ENCODE measurements at regions not wholly inside any gene's neighbourhood (a gene's known extent, or its start where the extent isn't known, plus 50 kb on each side); places are given as distances from the start of the nearest gene placed in this dataset.

DNA sequence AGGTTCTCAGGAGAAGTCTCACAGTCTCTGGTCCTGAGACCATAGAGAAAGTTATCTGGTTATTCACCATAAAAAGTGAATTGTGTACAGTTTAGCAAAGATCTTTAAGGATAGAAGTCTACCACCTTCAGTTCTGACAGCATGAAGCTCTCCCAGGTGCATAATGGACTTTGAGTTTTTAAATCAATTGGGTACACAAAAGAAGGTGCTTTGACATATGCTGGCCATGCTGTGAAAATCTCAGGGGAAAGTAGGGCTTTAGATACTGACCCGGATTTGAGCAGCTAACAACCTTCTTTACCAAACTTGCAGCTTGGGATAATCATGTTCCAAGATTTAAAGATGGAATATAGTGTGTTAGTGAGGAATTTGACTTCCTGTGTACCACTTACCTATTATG lies 264.2 kb downstream of the ZSWIM6 start:
- no peak overlapping the region for H3K27ac ChIP-seq (ENCODE audit: low read depth, low read length, severe bottlenecking)
- H3K4me1 ChIP-seq (ENCODE audit: control insufficient read depth, insufficient read depth, low read length, poor library complexity, severe bottlenecking) = peaks cover 9% of the 10 kb centered on the region
- H3K9me3 ChIP-seq (ENCODE audit: control insufficient read depth, low read length) = no peaks in the 10 kb centered on the region
- H3K4me3 ChIP-seq (ENCODE audit: extremely low read depth, insufficient read depth, low read length, poor library complexity, severe bottlenecking) = no peak overlapping the region
- no peaks in the 10 kb centered on the region for H3K36me3 ChIP-seq (ENCODE audit: control insufficient read depth, insufficient read depth, low read length)
- no CpG with 5 or more reads among the region's 1 CpG for WGBS, 2 experiments (ENCODE audit: insufficient coverage in 2 of 2)

DNA sequence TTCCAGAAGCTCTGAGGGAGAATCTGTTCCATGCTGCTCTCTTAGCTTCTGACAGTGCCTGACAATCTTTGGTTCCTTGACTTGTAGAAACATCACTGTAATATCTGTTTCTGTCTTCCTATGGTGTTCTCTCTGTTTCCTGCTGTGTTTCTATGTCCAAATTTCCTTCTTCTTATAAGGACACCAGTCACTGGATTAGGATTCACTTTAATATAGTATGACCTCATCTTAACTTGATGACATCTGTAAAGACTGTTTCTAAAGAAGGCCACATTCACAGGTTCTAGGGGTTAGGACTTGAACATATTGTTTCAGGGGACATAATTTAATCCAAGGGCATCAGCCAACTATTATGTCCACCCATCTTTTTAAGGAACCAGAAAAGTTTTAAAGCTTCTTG lies 265.6 kb downstream of the ZSWIM6 start:
- no peak overlapping the region for H3K4me3 ChIP-seq (ENCODE audit: extremely low read depth, insufficient read depth, low read length, poor library complexity, severe bottlenecking)
- no peaks in the 10 kb centered on the region for H3K9me3 ChIP-seq (ENCODE audit: control insufficient read depth, low read length)
- no peak overlapping the region for H3K27ac ChIP-seq (ENCODE audit: low read depth, low read length, severe bottlenecking)
- no peaks in the 10 kb centered on the region for H3K36me3 ChIP-seq (ENCODE audit: control insufficient read depth, insufficient read depth, low read length)
- peaks cover 9% of the 10 kb centered on the region for H3K4me1 ChIP-seq (ENCODE audit: control insufficient read depth, insufficient read depth, low read length, poor library complexity, severe bottlenecking)

DNA sequence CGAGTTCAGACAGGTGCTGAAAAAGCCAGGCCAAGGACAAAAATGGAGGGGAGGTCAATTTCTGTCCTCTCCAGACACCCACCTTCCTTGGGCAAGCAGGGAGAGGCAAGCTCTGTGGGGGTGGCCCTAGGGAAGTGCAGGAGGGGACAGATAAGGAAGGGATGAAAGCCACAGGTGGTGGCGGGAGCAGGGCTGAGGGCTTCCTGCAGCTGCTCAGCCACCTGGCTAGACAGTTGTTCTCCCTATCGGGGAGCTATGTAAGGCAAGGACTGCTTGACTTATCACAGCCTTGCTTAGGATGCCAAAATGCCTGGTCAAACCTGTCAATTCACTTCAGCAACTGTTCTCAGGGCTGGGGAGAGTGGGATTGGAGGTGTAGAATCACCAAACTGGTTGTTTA lies 266.1 kb downstream of the ZSWIM6 start:
- 94 to 100% methylated on average over 1 to 2 of the region's 3 CpGs for WGBS, 2 experiments (ENCODE audit: insufficient coverage in 2 of 2)
- Histone ChIP-seq H3K9me3 (ENCODE audit: control insufficient read depth, low read length) (no peaks in the 10 kb centered on the region), H3K4me3 (ENCODE audit: extremely low read depth, insufficient read depth, low read length, poor library complexity, severe bottlenecking) (no peak overlapping the region), H3K4me1 (ENCODE audit: control insufficient read depth, insufficient read depth, low read length, poor library complexity, severe bottlenecking) (peaks cover 9% of the 10 kb centered on the region), H3K36me3 (ENCODE audit: control insufficient read depth, insufficient read depth, low read length) (no peaks in the 10 kb centered on the region), H3K27ac (ENCODE audit: low read depth, low read length, severe bottlenecking) (no peak overlapping the region)

DNA sequence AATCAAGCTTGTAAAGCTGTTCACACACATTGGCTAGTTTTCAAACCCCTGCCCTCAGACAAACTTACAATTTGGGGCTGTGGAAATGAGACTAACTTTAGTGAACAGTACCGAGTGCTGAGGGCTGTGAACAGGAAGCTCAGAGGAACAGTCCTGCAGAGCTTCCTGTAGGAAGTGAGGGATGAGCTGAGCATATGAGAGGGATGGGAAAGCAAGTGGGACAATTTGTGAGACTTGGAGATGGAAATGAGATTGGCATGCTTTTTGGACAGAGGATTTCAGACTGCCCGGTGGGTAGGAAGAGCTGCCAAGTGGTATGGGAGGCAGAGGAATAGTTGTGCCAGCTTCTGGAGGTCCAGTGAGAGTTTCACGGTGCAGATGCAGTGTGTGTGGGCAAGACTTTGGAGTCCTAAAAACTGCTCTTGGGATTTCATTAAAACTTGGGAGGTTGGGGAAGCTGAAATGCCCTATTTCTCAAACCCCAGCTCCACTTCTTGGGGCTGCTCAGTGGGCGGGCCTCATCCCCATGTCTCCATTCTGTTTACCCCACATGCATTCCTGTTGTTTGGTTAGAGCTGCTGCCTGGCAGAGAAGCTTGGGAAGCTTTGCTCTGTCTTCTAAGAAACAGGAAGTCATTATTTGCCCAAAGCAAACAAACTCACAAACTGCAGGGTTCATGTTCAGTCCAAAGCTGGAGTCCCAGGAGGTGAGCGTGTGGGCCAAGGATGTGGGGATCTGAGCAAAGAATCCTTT lies 267.5 kb downstream of the ZSWIM6 start:
- 81 to 88% methylated on average over 3 of the region's 5 CpGs for WGBS, 2 experiments (ENCODE audit: insufficient coverage in 2 of 2)
- no peaks in the 10 kb centered on the region for H3K36me3 ChIP-seq (ENCODE audit: control insufficient read depth, insufficient read depth, low read length)
- no peak overlapping the region for H3K27ac ChIP-seq (ENCODE audit: low read depth, low read length, severe bottlenecking)
- peaks cover 9% of the 10 kb centered on the region for H3K4me1 ChIP-seq (ENCODE audit: control insufficient read depth, insufficient read depth, low read length, poor library complexity, severe bottlenecking)
- H3K9me3 ChIP-seq (ENCODE audit: control insufficient read depth, low read length) = no peaks in the 10 kb centered on the region
- H3K4me3 ChIP-seq (ENCODE audit: extremely low read depth, insufficient read depth, low read length, poor library complexity, severe bottlenecking) = no peak overlapping the region

DNA sequence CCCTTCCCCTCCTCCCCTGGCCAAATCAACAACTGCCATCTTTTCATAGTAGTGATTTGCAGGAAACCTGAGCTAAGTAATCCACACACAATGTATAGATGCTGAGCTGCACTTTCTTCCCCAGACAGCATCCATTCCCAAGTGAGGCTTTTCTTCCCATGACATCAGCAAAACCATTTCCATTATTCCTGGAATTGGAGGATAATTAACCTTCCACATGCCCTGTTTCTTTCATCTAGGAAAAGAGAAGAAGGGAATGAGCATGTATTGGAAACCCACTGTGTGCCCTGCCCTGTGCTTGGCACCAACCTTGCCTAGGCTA lies 268.0 kb downstream of the ZSWIM6 start:
- no peaks in the 10 kb centered on the region for H3K9me3 ChIP-seq (ENCODE audit: control insufficient read depth, low read length)
- H3K27ac ChIP-seq (ENCODE audit: low read depth, low read length, severe bottlenecking) = no peak overlapping the region
- no peaks in the 10 kb centered on the region for H3K36me3 ChIP-seq (ENCODE audit: control insufficient read depth, insufficient read depth, low read length)
- peaks cover 9% of the 10 kb centered on the region for H3K4me1 ChIP-seq (ENCODE audit: control insufficient read depth, insufficient read depth, low read length, poor library complexity, severe bottlenecking)
- no peak overlapping the region for H3K4me3 ChIP-seq (ENCODE audit: extremely low read depth, insufficient read depth, low read length, poor library complexity, severe bottlenecking)

DNA sequence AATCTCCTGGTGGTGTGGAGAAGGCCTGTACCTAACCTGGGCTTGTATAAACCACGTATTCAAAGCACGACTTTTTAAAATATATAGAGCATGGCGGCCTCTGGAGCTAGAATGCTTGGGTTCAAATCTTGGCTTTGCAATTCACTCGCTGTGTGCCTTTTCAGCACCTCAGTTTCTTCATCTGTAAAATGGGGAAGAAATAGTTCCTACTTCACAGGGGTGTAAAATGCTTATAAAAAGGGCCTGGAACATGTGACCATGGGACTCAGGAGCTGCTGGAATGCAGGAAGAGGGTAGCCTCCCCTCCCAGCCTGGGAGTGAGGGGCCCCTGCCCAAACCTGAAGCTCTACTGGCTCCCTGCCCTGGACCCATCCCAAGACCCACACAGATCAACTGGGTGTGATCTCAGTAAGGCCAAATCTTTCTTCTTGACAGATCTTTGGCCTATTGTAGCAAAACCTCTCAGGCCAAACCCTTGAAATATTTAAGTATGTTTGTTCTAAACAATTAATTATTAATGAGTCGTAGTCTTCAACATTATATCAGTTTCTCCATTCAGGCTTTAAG lies 269.0 kb downstream of the ZSWIM6 start:
- no peak overlapping the region for H3K27ac ChIP-seq (ENCODE audit: low read depth, low read length, severe bottlenecking)
- H3K4me3 ChIP-seq (ENCODE audit: extremely low read depth, insufficient read depth, low read length, poor library complexity, severe bottlenecking) = no peak overlapping the region
- no peaks in the 10 kb centered on the region for H3K36me3 ChIP-seq (ENCODE audit: control insufficient read depth, insufficient read depth, low read length)
- H3K9me3 ChIP-seq (ENCODE audit: control insufficient read depth, low read length) = no peaks in the 10 kb centered on the region
- WGBS, 2 experiments (ENCODE audit: insufficient coverage in 2 of 2) = 94 to 96% methylated on average over 3 of the region's 5 CpGs
- peaks cover 9% of the 10 kb centered on the region for H3K4me1 ChIP-seq (ENCODE audit: control insufficient read depth, insufficient read depth, low read length, poor library complexity, severe bottlenecking)

DNA sequence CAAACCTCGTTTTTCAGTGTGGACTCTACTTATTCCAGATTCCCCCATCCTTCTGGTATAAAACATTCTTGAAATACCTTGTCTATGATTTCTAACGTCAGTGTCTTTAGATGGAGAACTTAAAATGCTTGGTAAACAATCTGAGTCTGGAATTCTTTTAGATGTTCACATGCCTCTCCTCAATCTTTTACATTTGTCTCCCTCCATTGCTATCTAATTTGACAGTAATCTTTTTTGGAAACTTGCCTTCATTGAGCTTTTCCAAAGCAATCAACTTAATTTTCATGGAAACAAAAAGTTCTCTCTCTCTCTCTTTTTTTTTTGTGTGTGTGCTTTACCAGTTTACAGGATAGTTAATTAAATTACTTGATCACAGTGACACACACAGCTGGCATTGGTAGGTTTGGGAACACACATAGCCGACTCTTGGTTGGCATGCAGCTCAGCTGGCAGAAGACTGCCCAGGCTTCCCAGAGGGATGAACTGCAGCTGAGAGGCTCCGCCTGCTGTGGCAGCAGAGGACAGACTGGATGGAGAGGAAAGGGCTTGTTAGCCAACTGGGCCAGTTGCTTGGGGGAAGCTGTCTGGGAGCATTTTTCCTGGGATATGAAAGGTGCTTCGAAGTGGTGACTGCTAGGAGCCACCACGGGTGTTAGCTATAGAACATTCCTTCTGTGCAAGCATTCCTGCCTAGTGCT lies 271.3 kb downstream of the ZSWIM6 start:
- no peaks in the 10 kb centered on the region for H3K36me3 ChIP-seq (ENCODE audit: control insufficient read depth, insufficient read depth, low read length)
- H3K4me1 ChIP-seq (ENCODE audit: control insufficient read depth, insufficient read depth, low read length, poor library complexity, severe bottlenecking) = peaks cover 9% of the 10 kb centered on the region
- no peaks in the 10 kb centered on the region for H3K9me3 ChIP-seq (ENCODE audit: control insufficient read depth, low read length)
- no peak overlapping the region for H3K27ac ChIP-seq (ENCODE audit: low read depth, low read length, severe bottlenecking)
- H3K4me3 ChIP-seq (ENCODE audit: extremely low read depth, insufficient read depth, low read length, poor library complexity, severe bottlenecking) = no peak overlapping the region
- 71 to 81% methylated on average over 3 to 5 of the region's 6 CpGs for WGBS, 2 experiments (ENCODE audit: insufficient coverage in 2 of 2)

DNA sequence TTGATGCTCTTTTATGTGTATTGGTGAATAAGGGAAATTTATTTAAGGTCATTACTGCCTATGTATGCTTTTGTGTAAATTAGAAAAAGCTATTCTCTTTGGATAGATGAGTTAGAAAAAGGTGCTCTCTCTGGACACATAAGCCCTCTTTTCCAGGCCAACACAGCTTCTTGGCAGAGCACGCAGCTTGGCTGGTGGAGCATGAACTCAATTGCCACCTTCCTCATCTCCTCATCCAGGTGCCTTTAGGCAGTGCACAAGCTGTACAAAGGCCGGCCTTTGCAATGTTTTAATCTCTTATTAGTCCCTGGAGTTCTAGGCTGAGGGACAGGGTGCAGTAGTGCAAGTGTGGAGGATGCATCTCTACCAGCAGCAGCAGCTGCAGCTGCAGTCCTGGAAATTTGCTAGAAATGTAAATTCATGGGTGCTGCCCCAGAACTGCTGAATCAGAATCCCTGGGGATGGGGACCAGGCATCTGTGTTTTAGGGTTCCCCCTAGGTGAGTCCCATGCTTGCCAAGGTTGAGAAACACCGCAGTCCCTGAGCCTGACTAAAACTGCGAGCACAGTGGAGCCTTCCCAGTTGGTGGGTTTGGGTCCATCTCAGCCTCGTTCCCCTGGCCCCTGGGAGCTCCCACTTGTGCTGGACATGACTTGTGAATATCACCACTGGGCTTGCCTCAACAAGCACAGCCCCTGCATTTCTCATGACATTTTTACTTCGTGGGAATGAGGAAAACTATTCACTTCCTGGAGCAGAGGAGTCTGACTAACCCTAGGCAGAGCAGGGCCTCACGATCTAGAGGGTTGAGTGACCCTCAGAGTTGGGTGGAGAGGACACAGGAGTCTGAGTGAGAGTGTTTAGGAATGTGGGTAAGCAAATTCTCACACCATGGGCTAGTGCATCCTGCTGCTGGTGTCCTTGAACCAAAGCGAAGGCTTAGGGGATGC lies 272.3 kb downstream of the ZSWIM6 start:
- Histone ChIP-seq H3K4me3 (ENCODE audit: extremely low read depth, insufficient read depth, low read length, poor library complexity, severe bottlenecking) (no peak overlapping the region), H3K9me3 (ENCODE audit: control insufficient read depth, low read length) (no peaks in the 10 kb centered on the region), H3K4me1 (ENCODE audit: control insufficient read depth, insufficient read depth, low read length, poor library complexity, severe bottlenecking) (peaks cover 9% of the 10 kb centered on the region), H3K27ac (ENCODE audit: low read depth, low read length, severe bottlenecking) (no peak overlapping the region), H3K36me3 (ENCODE audit: control insufficient read depth, insufficient read depth, low read length) (no peaks in the 10 kb centered on the region)
- WGBS, 2 experiments (ENCODE audit: insufficient coverage in 2 of 2) = 91% methylated on average over 5 to 6 of the region's 8 CpGs

DNA sequence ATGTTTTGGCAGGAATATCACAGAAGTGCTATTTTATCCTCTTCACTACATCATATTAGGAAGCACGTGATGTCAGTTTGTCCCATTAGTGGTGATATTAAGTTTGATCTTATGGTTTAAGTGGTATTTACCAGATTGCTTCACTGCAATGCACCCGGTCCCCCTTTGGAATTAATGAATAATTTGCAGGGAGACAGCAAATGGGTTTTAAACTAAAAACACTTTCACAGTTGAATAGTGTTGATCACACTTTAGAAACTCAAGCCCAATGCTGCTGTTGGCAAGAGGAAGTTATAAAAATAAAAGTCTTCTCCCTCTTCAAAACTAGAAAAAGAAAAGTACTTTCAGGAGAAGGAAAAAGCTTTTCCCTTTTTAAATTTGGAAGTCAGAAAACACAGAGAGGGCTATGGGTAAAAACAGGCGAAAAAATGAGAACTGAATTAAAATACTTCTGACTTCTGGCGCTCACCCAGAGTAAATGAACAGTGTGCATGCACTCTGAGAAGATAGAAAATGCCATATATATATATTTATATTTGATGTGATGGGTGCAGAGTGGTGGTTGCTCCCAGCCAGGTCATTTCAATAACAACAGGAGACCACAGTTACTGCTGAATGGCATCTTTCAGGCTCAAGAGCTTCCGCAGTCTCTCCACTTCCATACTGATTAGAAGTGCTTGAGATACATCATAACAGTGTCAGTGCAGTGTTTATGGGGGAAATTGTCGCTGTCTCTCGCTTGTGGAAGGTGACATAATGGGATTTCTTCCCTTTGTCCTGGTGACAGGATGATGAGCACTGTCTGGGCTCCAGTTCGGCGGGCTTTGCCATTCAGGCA lies 278.0 kb downstream of the ZSWIM6 start:
- Histone ChIP-seq H3K9me3 (ENCODE audit: control insufficient read depth, low read length) (no peaks in the 10 kb centered on the region), H3K4me1 (ENCODE audit: control insufficient read depth, insufficient read depth, low read length, poor library complexity, severe bottlenecking) (no peaks in the 10 kb centered on the region), H3K36me3 (ENCODE audit: control insufficient read depth, insufficient read depth, low read length) (no peaks in the 10 kb centered on the region), H3K4me3 (ENCODE audit: extremely low read depth, insufficient read depth, low read length, poor library complexity, severe bottlenecking) (no peak overlapping the region), H3K27ac (ENCODE audit: low read depth, low read length, severe bottlenecking) (no peak overlapping the region)
- 60 to 67% methylated on average over 2 to 5 of the region's 9 CpGs for WGBS, 2 experiments (ENCODE audit: insufficient coverage in 2 of 2)

DNA sequence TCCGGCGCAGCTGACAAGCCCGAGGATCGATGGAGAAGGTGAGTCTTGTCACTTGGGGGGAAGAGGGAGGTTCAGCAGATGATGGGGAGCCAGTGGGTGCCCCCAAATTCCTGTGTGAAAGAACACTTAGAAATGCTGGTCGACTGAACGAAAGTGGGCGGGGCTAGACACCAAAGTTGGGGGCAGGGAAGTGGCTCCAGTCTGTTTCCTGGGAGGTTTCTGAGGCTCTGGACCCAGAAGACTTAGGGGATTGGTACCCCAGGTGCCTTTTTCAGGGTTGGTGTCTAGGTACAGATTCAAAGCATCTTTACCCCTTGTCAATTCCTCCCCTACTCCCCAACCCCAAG lies 278.6 kb downstream of the ZSWIM6 start:
- Histone ChIP-seq H3K27ac (ENCODE audit: low read depth, low read length, severe bottlenecking) (no peak overlapping the region), H3K4me3 (ENCODE audit: extremely low read depth, insufficient read depth, low read length, poor library complexity, severe bottlenecking) (no peak overlapping the region)
- WGBS, 2 experiments (ENCODE audit: insufficient coverage in 2 of 2) = 49 to 97% methylated on average over 3 to 5 of the region's 7 CpGs

More for the DNA sequence above, 278.6 kb downstream of the ZSWIM6 start:
- Histone ChIP-seq H3K9me3 (ENCODE audit: control insufficient read depth, low read length) (no peaks in the 10 kb centered on the region), H3K36me3 (ENCODE audit: control insufficient read depth, insufficient read depth, low read length) (no peaks in the 10 kb centered on the region), H3K4me1 (ENCODE audit: control insufficient read depth, insufficient read depth, low read length, poor library complexity, severe bottlenecking) (no peaks in the 10 kb centered on the region)

Data from mesodermal cell (in vitro differentiated cells).